Inflammatory macrophage treated with lipopolysaccharide for 1 hour (primary cell): ENCODE measurements at regions not wholly inside any gene's neighbourhood (a gene's known extent, or its start where the extent isn't known, plus 50 kb on each side); places are given as distances from the start of the nearest gene placed in this dataset.

Experiments used
- DNase-seq, 2 donors: peaks; one replicate each; pipeline ENCODE4 v3.0.0-alpha.2; 2020 to 2022

- DNase-seq, result no peak
Measured at GRCh38 chr2:117085737-117086136, 728.8 kb upstream of the DDX18 start.

- DNase-seq, result no peak
Measured at GRCh38 chr2:117086174-117086942, 728.1 kb upstream of the DDX18 start.

- DNase-seq, result no peak
Measured at GRCh38 chr2:117086943-117087250, 727.6 kb upstream of the DDX18 start.

- no peak for DNase-seq
Measured at GRCh38 chr2:117087535-117088291, 726.8 kb upstream of the DDX18 start.

GRCh38 chr2:117091041-117091837, 723.3 kb upstream of the DDX18 start:
- no peak for DNase-seq

GRCh38 chr2:117101613-117102012, 712.9 kb upstream of the DDX18 start:
- DNase-seq, result no peak

GRCh38 chr2:117108741-117109267, 705.7 kb upstream of the DDX18 start:
- DNase-seq, result no peak

- DNase-seq, result no peak
Measured at GRCh38 chr2:117118994-117119393, 695.5 kb upstream of the DDX18 start.

- no peak for DNase-seq
Measured at GRCh38 chr2:117123362-117123761, 691.1 kb upstream of the DDX18 start.

GRCh38 chr2:117126656-117127055, 687.8 kb upstream of the DDX18 start:
- DNase-seq, result no peak

GRCh38 chr2:117127680-117128079, 686.8 kb upstream of the DDX18 start:
- no peak for DNase-seq

- DNase-seq, result no peak
Measured at GRCh38 chr2:117128461-117128860, 686.0 kb upstream of the DDX18 start.

- no peak for DNase-seq
Measured at GRCh38 chr2:117137371-117137770, 677.1 kb upstream of the DDX18 start.

- DNase-seq, result no peak
Measured at GRCh38 chr2:117169036-117169765, 645.3 kb upstream of the DDX18 start.

GRCh38 chr2:117170897-117171296, 643.6 kb upstream of the DDX18 start:
- DNase-seq, result no peak

GRCh38 chr2:117179405-117179804, 635.1 kb upstream of the DDX18 start:
- no peak for DNase-seq

- no peak for DNase-seq
Measured at GRCh38 chr2:117190856-117191559, 623.5 kb upstream of the DDX18 start.

- DNase-seq, result no peak
Measured at GRCh38 chr2:117195381-117195780, 619.1 kb upstream of the DDX18 start.

GRCh38 chr2:117199511-117199910, 615.0 kb upstream of the DDX18 start:
- DNase-seq, result no peak

GRCh38 chr2:117212562-117212961, 601.9 kb upstream of the DDX18 start:
- DNase-seq, result no peak

GRCh38 chr2:117217145-117217544, 597.3 kb upstream of the DDX18 start:
- no peak for DNase-seq

GRCh38 chr2:117222809-117223208, 591.7 kb upstream of the DDX18 start:
- no peak for DNase-seq
